GM12864 (cell line): ENCODE measurements at regions not wholly inside any gene's neighbourhood (a gene's known extent, or its start where the extent isn't known, plus 50 kb on each side); places are given as distances from the start of the nearest gene placed in this dataset.
"Not testable (repeated sequence)": the region's sequence is repeated elsewhere in the genome, so short reads cannot be mapped to it uniquely, and the experiment has no call there.

Source experiments
- DNase-seq: peaks from one replicate; pipeline ENCODE4 v3.0.0-alpha.2; 2011; ENCODE audit warnings: low read depth
- H3K4me3 ChIP-seq: 2 replicates; pipeline ENCODE4 v1.5.1; 2011; ENCODE audit warnings: mild to moderate bottlenecking, low read depth, low read length, control low read depth
- TF ChIP-seq, protein P1 (sequence below): IDR thresholded peaks from 2 replicates; pipeline ENCODE4 v1.5.1; 2011; ENCODE audit warnings: low read depth, mild to moderate bottlenecking, moderate library complexity, low read length, control low read depth, inconsistent platforms; ENCODE audit errors: missing control alignments

DNA sequence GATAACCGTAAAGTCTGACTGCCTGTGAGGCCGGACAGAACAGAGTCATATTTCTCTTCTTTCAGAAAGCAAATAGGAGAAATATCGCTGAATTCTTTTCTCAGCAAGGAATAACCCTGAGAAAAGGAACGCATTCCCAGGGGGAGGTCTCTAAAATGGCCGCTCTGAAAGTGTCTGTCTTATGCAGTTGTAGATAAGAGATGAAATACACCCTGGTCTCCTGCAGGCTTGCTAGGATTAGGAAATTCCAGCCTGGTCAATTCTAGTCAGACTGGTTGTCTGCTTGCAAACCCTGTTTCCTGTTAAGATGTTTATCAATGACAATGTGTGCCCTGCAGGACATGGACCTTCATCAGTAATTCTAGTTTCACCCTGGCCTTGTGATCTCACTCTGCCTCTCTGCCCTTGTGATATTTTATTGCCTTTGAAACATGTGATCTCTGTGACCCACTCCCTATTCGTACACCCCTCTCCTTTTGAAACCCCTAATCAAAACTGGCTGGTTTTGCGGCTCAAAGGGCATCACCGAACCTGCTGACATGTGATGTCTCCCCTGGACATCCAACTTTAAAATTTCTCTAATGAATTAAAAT is 934.8 kb upstream of the SPRY2 start:
- H3K4me3 ChIP-seq, result no peak overlapping the region
- TF ChIP-seq, protein P1, sequence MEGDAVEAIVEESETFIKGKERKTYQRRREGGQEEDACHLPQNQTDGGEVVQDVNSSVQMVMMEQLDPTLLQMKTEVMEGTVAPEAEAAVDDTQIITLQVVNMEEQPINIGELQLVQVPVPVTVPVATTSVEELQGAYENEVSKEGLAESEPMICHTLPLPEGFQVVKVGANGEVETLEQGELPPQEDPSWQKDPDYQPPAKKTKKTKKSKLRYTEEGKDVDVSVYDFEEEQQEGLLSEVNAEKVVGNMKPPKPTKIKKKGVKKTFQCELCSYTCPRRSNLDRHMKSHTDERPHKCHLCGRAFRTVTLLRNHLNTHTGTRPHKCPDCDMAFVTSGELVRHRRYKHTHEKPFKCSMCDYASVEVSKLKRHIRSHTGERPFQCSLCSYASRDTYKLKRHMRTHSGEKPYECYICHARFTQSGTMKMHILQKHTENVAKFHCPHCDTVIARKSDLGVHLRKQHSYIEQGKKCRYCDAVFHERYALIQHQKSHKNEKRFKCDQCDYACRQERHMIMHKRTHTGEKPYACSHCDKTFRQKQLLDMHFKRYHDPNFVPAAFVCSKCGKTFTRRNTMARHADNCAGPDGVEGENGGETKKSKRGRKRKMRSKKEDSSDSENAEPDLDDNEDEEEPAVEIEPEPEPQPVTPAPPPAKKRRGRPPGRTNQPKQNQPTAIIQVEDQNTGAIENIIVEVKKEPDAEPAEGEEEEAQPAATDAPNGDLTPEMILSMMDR, result no peak
- DNase-seq, result no peak

DNA sequence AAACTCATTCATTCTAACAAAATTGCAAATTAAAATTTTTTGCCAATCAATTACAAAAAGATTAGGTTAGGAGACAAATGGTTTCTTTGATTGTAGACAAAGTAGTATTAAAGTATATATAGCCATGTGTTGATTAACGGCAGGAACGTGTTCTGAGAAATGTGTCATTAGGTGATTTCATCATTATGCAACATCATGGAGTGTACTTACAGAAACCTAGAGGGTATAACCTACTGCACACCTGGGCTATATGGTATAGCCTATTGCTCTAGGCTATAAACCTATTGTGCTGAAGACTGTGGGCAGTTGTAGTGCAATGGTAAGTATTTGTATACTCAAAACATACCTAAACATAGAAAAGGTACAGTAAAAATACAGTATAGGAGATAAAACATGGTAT is 906.8 kb upstream of the SPRY2 start:
- no peak overlapping the region for H3K4me3 ChIP-seq
- TF ChIP-seq, protein P1, result no peak
- no peak for DNase-seq

DNA sequence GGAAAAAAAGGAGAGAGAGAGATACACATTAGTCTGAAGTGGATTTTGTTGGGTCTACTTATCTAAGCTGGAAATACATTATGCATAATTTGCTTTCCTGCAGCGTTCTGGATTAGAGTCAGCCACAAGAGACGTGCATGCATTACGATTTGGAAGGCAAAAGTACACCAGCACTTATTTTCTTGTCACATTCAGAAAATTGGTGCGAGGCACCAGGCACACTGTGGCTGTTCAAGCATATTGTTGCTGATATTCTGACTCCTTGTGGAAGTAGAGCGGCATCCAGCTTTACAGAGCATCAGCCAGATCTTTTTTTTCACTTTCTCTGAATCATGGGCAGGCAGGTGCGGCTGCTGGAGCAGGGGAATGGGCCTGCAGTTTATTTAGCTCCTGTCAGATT is 905.6 kb upstream of the SPRY2 start:
- TF ChIP-seq, protein P1, result no peak
- DNase-seq, result no peak
- H3K4me3 ChIP-seq, result no peak overlapping the region

DNA sequence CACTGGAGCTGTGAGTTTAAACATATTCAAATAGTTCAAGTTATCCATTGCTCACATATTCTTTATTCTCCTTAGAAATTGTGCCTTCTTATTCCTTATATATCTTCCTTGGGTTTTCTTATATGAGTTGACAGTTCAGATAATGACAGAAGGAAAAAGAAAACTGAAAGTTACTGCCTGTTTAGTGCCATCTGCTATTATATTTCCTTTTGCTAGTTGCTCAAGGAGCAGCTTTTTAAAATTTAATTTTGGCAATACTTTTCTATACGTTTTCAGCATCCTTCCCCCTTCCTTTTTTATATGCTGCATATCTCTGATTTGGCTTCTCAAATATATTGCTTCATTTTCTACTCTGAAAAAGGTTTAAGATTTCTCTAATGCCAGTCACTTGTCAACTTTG is 903.1 kb upstream of the SPRY2 start:
- TF ChIP-seq, protein P1, result no peak
- no peak for DNase-seq
- H3K4me3 ChIP-seq, result no peak overlapping the region

DNA sequence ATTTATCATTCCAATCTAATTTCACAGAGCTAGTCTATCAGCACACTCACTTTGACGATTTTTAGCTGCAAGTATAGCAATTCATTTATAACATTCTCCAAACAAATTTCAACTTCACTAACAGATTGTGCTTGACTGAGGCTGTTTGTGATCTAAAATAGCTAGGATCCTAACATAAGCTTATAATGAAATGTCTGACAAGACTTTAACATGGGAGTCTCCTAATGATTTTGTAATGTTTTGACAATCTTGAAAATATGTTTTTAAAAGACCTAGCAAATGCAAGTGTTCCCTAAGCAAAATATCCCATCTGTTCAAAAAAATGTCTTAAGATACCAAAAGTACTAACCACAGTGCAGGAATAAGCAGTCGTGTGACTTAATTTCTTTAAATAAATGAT is 889.5 kb upstream of the SPRY2 start:
- TF ChIP-seq, protein P1, result no peak
- no peak overlapping the region for H3K4me3 ChIP-seq
- no peak for DNase-seq

DNA sequence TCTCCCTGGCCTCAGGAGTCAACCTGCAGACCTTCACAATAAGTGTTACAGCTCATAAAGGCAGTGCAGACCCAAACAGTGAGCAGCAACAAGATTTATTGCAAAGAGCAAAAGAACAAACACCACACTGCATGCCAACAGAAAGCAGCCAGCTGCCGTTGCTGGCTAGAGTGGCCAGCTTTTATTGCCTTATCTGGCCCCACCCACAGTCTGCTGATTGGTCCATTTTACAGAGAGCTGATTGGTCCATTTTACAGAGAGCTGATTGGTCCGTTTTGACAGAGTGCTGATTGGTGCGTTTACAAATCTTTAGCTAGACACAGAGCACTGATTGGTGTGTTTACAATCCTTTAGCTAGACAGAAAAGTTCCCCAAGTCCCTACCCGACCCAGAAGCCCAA is 885.9 kb upstream of the SPRY2 start:
- not testable (repeated sequence) for DNase-seq, H3K4me3 ChIP-seq

DNA sequence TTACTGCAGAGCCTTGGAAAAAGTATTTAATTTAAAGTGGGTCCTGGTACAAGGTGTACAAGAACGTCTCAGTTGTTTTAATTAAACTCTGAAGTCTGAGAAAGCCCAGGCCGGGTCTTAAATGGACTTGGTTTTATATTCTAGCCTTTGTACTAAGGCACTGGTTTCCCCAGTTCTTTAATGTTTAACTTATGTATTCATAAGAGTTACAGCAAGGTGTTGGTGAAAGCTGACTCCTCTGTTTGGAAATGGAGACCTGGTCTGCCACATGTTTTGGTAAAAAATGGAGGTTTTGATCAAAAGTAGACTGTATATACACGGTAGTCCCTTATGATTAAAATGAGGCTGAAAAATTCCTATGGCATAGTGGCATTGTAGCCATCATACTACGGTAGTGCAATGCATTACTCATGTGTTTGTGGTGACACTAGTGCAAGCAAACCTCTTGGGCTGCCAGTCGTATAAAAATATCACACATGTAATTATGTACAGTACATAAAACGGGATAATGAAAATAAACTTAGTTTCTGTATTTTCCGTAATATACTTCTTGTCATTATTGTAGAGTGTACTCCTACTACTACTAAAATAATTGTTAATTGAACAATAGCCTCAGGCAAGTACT is 883.4 kb upstream of the SPRY2 start:
- H3K4me3 ChIP-seq, result no peak overlapping the region
- TF ChIP-seq, protein P1, result no peak
- no peak for DNase-seq
